Trophoblast cell (in vitro differentiated cells and primary cell): ENCODE measurements at regions not wholly inside any gene's neighbourhood (a gene's known extent, or its start where the extent isn't known, plus 50 kb on each side); places are given as distances from the start of the nearest gene placed in this dataset.
A peak's percentile ranks its signal among the peaks of the same experiment; 100 is the strongest.

Source experiments
- DNase-seq, 2 donors: peaks; one replicate each; pipeline ENCODE4 v3.0.0-alpha.2; 2016
- H2AFZ ChIP-seq: 2 replicates; pipeline ENCODE4 v1.6.1; 2013; ENCODE audit warnings: low read length, moderate library complexity, mild to moderate bottlenecking; ENCODE audit not compliant: insufficient read depth, poor library complexity
- H2AK5ac ChIP-seq: 2 replicates; pipeline ENCODE4 v1.6.1; 2013; ENCODE audit warnings: mild to moderate bottlenecking, low read length
- H2BK120ac ChIP-seq: 2 replicates; pipeline ENCODE4 v1.6.1; 2013; ENCODE audit warnings: low read length, mild to moderate bottlenecking, moderate library complexity; ENCODE audit not compliant: insufficient read depth, poor library complexity
- H2BK12ac ChIP-seq: 2 replicates; pipeline ENCODE4 v1.6.1; 2013; ENCODE audit warnings: mild to moderate bottlenecking, low read length, moderate library complexity
- H2BK5ac ChIP-seq: 2 replicates; pipeline ENCODE4 v1.6.1; 2013; ENCODE audit warnings: low read length, low read depth, moderate library complexity, mild to moderate bottlenecking; ENCODE audit not compliant: poor library complexity
- H3K14ac ChIP-seq: 2 replicates; pipeline ENCODE4 v1.6.1; 2013; ENCODE audit warnings: mild to moderate bottlenecking, low read length
- H3K18ac ChIP-seq: 2 replicates; pipeline ENCODE4 v1.6.1; 2013; ENCODE audit warnings: mild to moderate bottlenecking, low read length
- H3K23ac ChIP-seq: 2 replicates; pipeline ENCODE4 v1.6.1; 2013; ENCODE audit warnings: low read length
- H3K27ac ChIP-seq: 2 replicates; pipeline ENCODE4 v1.5.1; 2013; ENCODE audit warnings: low read depth, mild to moderate bottlenecking, inconsistent platforms, low read length, moderate library complexity
- H3K27me3 ChIP-seq: 2 replicates; pipeline ENCODE4 v1.6.1; 2013; ENCODE audit warnings: inconsistent platforms, mild to moderate bottlenecking, low read length, moderate library complexity; ENCODE audit not compliant: insufficient read depth
- H3K36me3 ChIP-seq, 2 experiments: 1 replicate in 1 of 2; 2 replicates in 1 of 2; pipeline ENCODE4 v1.6.1; 2013; ENCODE audit warnings: low read length in 2 of 2, mild to moderate bottlenecking in 2 of 2, moderate library complexity in 1 of 2; ENCODE audit not compliant: insufficient read depth in 2 of 2, control insufficient read depth in 1 of 2
- H3K4ac ChIP-seq: 2 replicates; pipeline ENCODE4 v1.6.1; 2013; ENCODE audit warnings: low read depth, mild to moderate bottlenecking, low read length, moderate library complexity
- H3K4me1 ChIP-seq, 2 experiments: 1 replicate in 1 of 2; 2 replicates in 1 of 2; pipeline ENCODE4 v1.6.1; 2013; ENCODE audit warnings: low read length in 2 of 2, mild to moderate bottlenecking in 2 of 2, moderate library complexity in 1 of 2; ENCODE audit not compliant: insufficient read depth in 2 of 2, control insufficient read depth in 1 of 2
- H3K4me2 ChIP-seq: 2 replicates; pipeline ENCODE4 v1.6.1; 2013; ENCODE audit warnings: inconsistent platforms, mild to moderate bottlenecking, low read length, moderate library complexity
- H3K4me3 ChIP-seq: 2 replicates; pipeline ENCODE4 v1.5.1; 2013; ENCODE audit warnings: mild to moderate bottlenecking, low read depth, low read length, inconsistent platforms
- H3K79me1 ChIP-seq: one replicate; pipeline ENCODE4 v1.6.1; 2013; ENCODE audit warnings: low read length
- H3K79me2 ChIP-seq: 2 replicates; pipeline ENCODE4 v1.6.1; 2013; ENCODE audit warnings: low read length, mild to moderate bottlenecking; ENCODE audit not compliant: control insufficient read depth, insufficient read depth, poor library complexity
- H3K9ac ChIP-seq: 2 replicates; pipeline ENCODE4 v1.6.1; 2013; ENCODE audit warnings: mild to moderate bottlenecking, low read length
- H3K9me3 ChIP-seq: 2 replicates; pipeline ENCODE4 v1.6.1; 2013; ENCODE audit warnings: low read depth, mild to moderate bottlenecking, control low read depth, inconsistent platforms, low read length; ENCODE audit not compliant: insufficient read depth
- H4K12ac ChIP-seq: 2 replicates; pipeline ENCODE4 v1.6.1; 2013; ENCODE audit warnings: low read depth, mild to moderate bottlenecking, low read length, moderate library complexity
- H4K8ac ChIP-seq: 2 replicates; pipeline ENCODE4 v1.6.1; 2013; ENCODE audit warnings: low read depth, mild to moderate bottlenecking, low read length, moderate library complexity
- H4K91ac ChIP-seq: one replicate; pipeline ENCODE4 v1.6.1; 2013; ENCODE audit warnings: low read depth, mild to moderate bottlenecking, low read length, moderate library complexity
- WGBS: extraction: QIAGEN DNeasy Blood & Tissue Kit; methylation state at CpG from one replicate; pipeline ENCODE4 v1.1.7; 2013; ENCODE audit warnings: missing lambda C conversion rate; ENCODE audit not compliant: insufficient read length, insufficient coverage; ENCODE audit errors: extremely low coverage; 5-methylcytosine and 5-hydroxymethylcytosine counted together

GRCh38 chr12:5246196-5246595 is 185.7 kb upstream of the NTF3 start:
- no peak overlapping the region for H2BK120ac ChIP-seq
- H3K14ac ChIP-seq: no peak overlapping the region
- H3K4me3 ChIP-seq: no peak overlapping the region
- H3K79me1 ChIP-seq: peaks cover 7% of the 10 kb centered on the region
- no CpG with 5 or more reads among the region's 3 CpGs for WGBS
- H3K4ac ChIP-seq: no peak overlapping the region
- peaks cover 23 to 32% of the 10 kb centered on the region in 2 experiments for H3K4me1 ChIP-seq
- H3K9ac ChIP-seq: no peak overlapping the region
- no peak overlapping the region for H3K4me2 ChIP-seq
- H3K27ac ChIP-seq: no peak overlapping the region
- no peaks in the 10 kb centered on the region for H3K36me3 ChIP-seq
- no peak overlapping the region for H4K91ac ChIP-seq
- H3K79me2 ChIP-seq: no peaks in the 10 kb centered on the region
- H2BK5ac ChIP-seq: no peak overlapping the region
- H4K12ac ChIP-seq: no peak overlapping the region
- H3K18ac ChIP-seq: no peak overlapping the region
- H2AFZ ChIP-seq: no peak overlapping the region
- H4K8ac ChIP-seq: no peak overlapping the region
- H3K27me3 ChIP-seq: no peaks in the 10 kb centered on the region
- no peak overlapping the region for H2AK5ac ChIP-seq
- no peak overlapping the region for H3K23ac ChIP-seq
- no peak for DNase-seq
- no peaks in the 10 kb centered on the region for H3K9me3 ChIP-seq
- H2BK12ac ChIP-seq: peak overlapping the region; percentile 61

GRCh38 chr12:5247144-5247543 is 184.8 kb upstream of the NTF3 start:
- Histone ChIP-seq H3K4me2 (no peak overlapping the region), H4K91ac (no peak overlapping the region), H2BK120ac (no peak overlapping the region), H3K79me2 (no peaks in the 10 kb centered on the region), H2AFZ (no peak overlapping the region), H3K4ac (no peak overlapping the region), H3K18ac (no peak overlapping the region), H3K14ac (no peak overlapping the region), H3K9me3 (no peaks in the 10 kb centered on the region), H3K79me1 (peaks cover 7% of the 10 kb centered on the region), H2AK5ac (no peak overlapping the region), H3K23ac (no peak overlapping the region), H2BK5ac (no peak overlapping the region), H2BK12ac (no peak overlapping the region), H4K12ac (no peak overlapping the region), H3K27ac (no peak overlapping the region), H3K9ac (no peak overlapping the region), H4K8ac (no peak overlapping the region), H3K4me3 (no peak overlapping the region), H3K4me1 (peaks cover 23 to 32% of the 10 kb centered on the region in 2 experiments), H3K36me3 (no peaks in the 10 kb centered on the region), H3K27me3 (no peaks in the 10 kb centered on the region)
- peak in 1 of 2 donors; percentile 4 for DNase-seq
- WGBS: no CpG with 5 or more reads among the region's 3 CpGs

GRCh38 chr12:5248230-5248629 is 183.7 kb upstream of the NTF3 start:
- H3K36me3 ChIP-seq: no peaks in the 10 kb centered on the region

GRCh38 chr12:5248999-5249526 is 182.8 kb upstream of the NTF3 start:
- H3K79me2 ChIP-seq: no peaks in the 10 kb centered on the region
- no peak overlapping the region for H2BK5ac ChIP-seq
- H3K27ac ChIP-seq: no peak overlapping the region
- no peak overlapping the region for H2BK120ac ChIP-seq
- H3K9ac ChIP-seq: no peak overlapping the region
- H3K4me1 ChIP-seq: peaks cover 12 to 19% of the 10 kb centered on the region in 2 experiments
- H3K18ac ChIP-seq: no peak overlapping the region
- no peaks in the 10 kb centered on the region for H3K36me3 ChIP-seq
- H4K91ac ChIP-seq: no peak overlapping the region
- H2AK5ac ChIP-seq: no peak overlapping the region
- H3K23ac ChIP-seq: no peak overlapping the region
- no peak overlapping the region for H3K4me2 ChIP-seq
- DNase-seq: no peak
- H2AFZ ChIP-seq: no peak overlapping the region
- no CpG with 5 or more reads among the region's 8 CpGs for WGBS
- no peak overlapping the region for H4K8ac ChIP-seq
- no peaks in the 10 kb centered on the region for H3K9me3 ChIP-seq
- H2BK12ac ChIP-seq: no peak overlapping the region
- H3K4me3 ChIP-seq: no peak overlapping the region
- no peak overlapping the region for H3K4ac ChIP-seq
- H3K79me1 ChIP-seq: peaks cover under 1% of the 10 kb centered on the region
- H4K12ac ChIP-seq: no peak overlapping the region
- H3K27me3 ChIP-seq: no peaks in the 10 kb centered on the region
- no peak overlapping the region for H3K14ac ChIP-seq

More at GRCh38 chr12:5248230-5248629, 183.7 kb upstream of the NTF3 start:
- Histone ChIP-seq H3K79me2 (no peaks in the 10 kb centered on the region), H2BK120ac (no peak overlapping the region), H3K27ac (no peak overlapping the region), H3K14ac (no peak overlapping the region), H3K4me3 (no peak overlapping the region), H3K4ac (no peak overlapping the region), H4K8ac (no peak overlapping the region), H3K4me1 (peaks cover 18 to 26% of the 10 kb centered on the region in 2 experiments), H3K18ac (no peak overlapping the region), H3K79me1 (peaks cover 7% of the 10 kb centered on the region), H3K9me3 (no peaks in the 10 kb centered on the region), H2BK5ac (no peak overlapping the region), H3K9ac (no peak overlapping the region), H2AK5ac (no peak overlapping the region), H2BK12ac (no peak overlapping the region), H4K91ac (no peak overlapping the region), H4K12ac (no peak overlapping the region), H3K27me3 (no peaks in the 10 kb centered on the region), H2AFZ (no peak overlapping the region), H3K4me2 (no peak overlapping the region), H3K23ac (no peak overlapping the region)
- DNase-seq: no peak
- WGBS: no CpG with 5 or more reads among the region's 3 CpGs
